Activated B cell treated with CpG ODN at 0.5 μM for 24 hours (primary cell): ENCODE measurements at regions not wholly inside any gene's neighbourhood (a gene's known extent, or its start where the extent isn't known, plus 50 kb on each side); places are given as distances from the start of the nearest gene placed in this dataset.

Source experiments
- ATAC-seq: fragments of 200-7000 bp; cut with Tn5 transposase; one replicate; pipeline ENCODE4 v1.10.0; 2021; ENCODE audit warnings: low read depth, mild to moderate bottlenecking, moderate library complexity
- CTCF ChIA-PET: fragments of 350-600 bp; sonication (Branson Sonifier 250); formaldehyde crosslinking; loops from one replicate; lab custom pipeline; 2021; ENCODE audit warnings: antibody characterized with exemption; lab: Charles Lee
- POLR2A ChIA-PET: fragments of 350-600 bp; sonication (Branson Sonifier 250); formaldehyde crosslinking; loops from one replicate; lab custom pipeline; 2021; ENCODE audit warnings: antibody characterized with exemption; lab: Charles Lee
- DNase-seq: peaks from one replicate; pipeline ENCODE4 v3.0.0; 2022
- H3K27ac Mint-ChIP-seq: one replicate; pipeline ENCODE4 v1.8.0; 2020; ENCODE audit warnings: mixed read lengths
- H3K27me3 Mint-ChIP-seq: one replicate; pipeline ENCODE4 v1.8.0; 2021; ENCODE audit warnings: mixed read lengths
- H3K36me3 Mint-ChIP-seq: one replicate; pipeline ENCODE4 v1.8.0; 2021; ENCODE audit warnings: low read depth, mixed read lengths
- H3K4me1 Mint-ChIP-seq: one replicate; pipeline ENCODE4 v1.8.0; 2021; ENCODE audit warnings: mixed read lengths
- H3K4me3 Mint-ChIP-seq: one replicate; pipeline ENCODE4 v1.8.0; 2020; ENCODE audit warnings: mild to moderate bottlenecking, mixed read lengths
- H3K9me3 Mint-ChIP-seq: one replicate; pipeline ENCODE4 v1.8.0; 2020; ENCODE audit warnings: mixed read lengths
- CTCF ChIP-seq: fragments of 200-600 bp; IDR thresholded peaks from one replicate; pipeline ENCODE4 v1.8.0; 2022; ENCODE audit warnings: antibody characterized with exemption, mild to moderate bottlenecking
- intact Hi-C: fragments of 100-400 bp; cut with micrococcal nuclease; formaldehyde crosslinking; loops from one replicate; pipeline ENCODE4 v1.15.1; 2024

DNA sequence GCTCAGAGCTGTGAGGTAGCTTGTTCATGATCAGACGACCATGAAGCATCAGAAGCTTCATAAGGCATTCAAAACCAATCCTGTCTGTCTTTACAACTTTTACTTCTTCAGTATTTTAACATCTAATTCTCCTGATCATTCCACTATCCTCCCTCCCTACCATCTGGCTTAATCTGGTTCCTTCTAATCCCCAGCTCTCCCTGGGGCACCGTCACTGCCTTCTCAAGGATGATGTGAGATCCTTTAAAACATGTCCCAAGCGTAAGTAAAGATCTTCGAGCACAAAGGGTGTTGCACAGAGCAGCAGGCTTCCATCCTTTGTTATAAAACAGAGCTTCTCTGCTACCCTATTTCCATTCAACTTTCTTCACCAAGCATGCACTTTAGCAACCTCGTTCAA, 362.7 kb upstream of the ARRDC4 start:
- no peak for ATAC-seq

GRCh38 chr15:97598353-97598798, 362.1 kb upstream of the ARRDC4 start:
- no peak for TF ChIP-seq CTCF
- POLR2A ChIA-PET: no interaction called here
- no peaks in the 10 kb centered on the region for H3K4me1 Mint-ChIP-seq
- no peaks in the 10 kb centered on the region for H3K36me3 Mint-ChIP-seq
- DNase-seq (no peak), ATAC-seq (no peak)
- no peak overlapping the region for H3K27ac Mint-ChIP-seq
- H3K9me3 Mint-ChIP-seq: peaks cover 1% of the 10 kb centered on the region
- no peak overlapping the region for H3K4me3 Mint-ChIP-seq
- CTCF ChIA-PET: no interaction called here
- H3K27me3 Mint-ChIP-seq: no peaks in the 10 kb centered on the region
- intact Hi-C loops: no loop called here

More for the DNA sequence above, 362.7 kb upstream of the ARRDC4 start:
- Mint-ChIP-seq H3K27me3 (no peaks in the 10 kb centered on the region), H3K4me1 (no peaks in the 10 kb centered on the region), H3K36me3 (no peaks in the 10 kb centered on the region), H3K4me3 (no peak overlapping the region), H3K27ac (no peak overlapping the region), H3K9me3 (peaks cover 2% of the 10 kb centered on the region)
- intact Hi-C loops: no loop called here
- ChIA-PET CTCF (no interaction called here), POLR2A (no interaction called here)
- DNase-seq: no peak
- TF ChIP-seq CTCF: no peak

- POLR2A ChIA-PET: no interaction called here
These were observed 360.3 kb upstream of the ARRDC4 start for GRCh38 chr15:97600190-97600589.

GRCh38 chr15:97604677-97605076, 355.8 kb upstream of the ARRDC4 start:
- intact Hi-C loops: no loop called here
- H3K4me3 Mint-ChIP-seq: no peak overlapping the region
- no peaks in the 10 kb centered on the region for H3K27me3 Mint-ChIP-seq
- ChIA-PET CTCF (no interaction called here), POLR2A (no interaction called here)
- H3K27ac Mint-ChIP-seq: no peak overlapping the region
- TF ChIP-seq CTCF: no peak
- no peaks in the 10 kb centered on the region for H3K36me3 Mint-ChIP-seq
- ATAC-seq (no peak), DNase-seq (no peak)
- no peaks in the 10 kb centered on the region for H3K9me3 Mint-ChIP-seq
- H3K4me1 Mint-ChIP-seq: no peaks in the 10 kb centered on the region

More at GRCh38 chr15:97600190-97600589, 360.3 kb upstream of the ARRDC4 start:
- Mint-ChIP-seq H3K4me1 (no peaks in the 10 kb centered on the region), H3K27ac (no peak overlapping the region), H3K4me3 (no peak overlapping the region), H3K27me3 (no peaks in the 10 kb centered on the region), H3K9me3 (no peaks in the 10 kb centered on the region), H3K36me3 (no peaks in the 10 kb centered on the region)
- intact Hi-C loops: no loop called here
- DNase-seq: no peak
- CTCF ChIA-PET: no interaction called here
- ATAC-seq: no peak
- no peak for TF ChIP-seq CTCF

- Mint-ChIP-seq H3K4me1 (no peaks in the 10 kb centered on the region), H3K27ac (no peak overlapping the region), H3K27me3 (no peaks in the 10 kb centered on the region), H3K36me3 (no peaks in the 10 kb centered on the region), H3K9me3 (peaks cover 16% of the 10 kb centered on the region), H3K4me3 (no peak overlapping the region)
- intact Hi-C loops: no loop called here
- DNase-seq (no peak), ATAC-seq (no peak)
- ChIA-PET CTCF (no interaction called here), POLR2A (no interaction called here)
- no peak for TF ChIP-seq CTCF
These were observed 345.4 kb upstream of the ARRDC4 start for GRCh38 chr15:97615114-97615513.
